Liver (tissue), 3 donors: ENCODE measurements at regions not wholly inside any gene's neighbourhood (a gene's known extent, or its start where the extent isn't known, plus 50 kb on each side); places are given as distances from the start of the nearest gene placed in this dataset.

Experiments
- CTCF ChIP-seq: fragments of 150-350 bp; IDR thresholded peaks from 2 replicates; pipeline ENCODE4 v1.5.1; 2017; ENCODE audit warnings: improper control_type of control experiment, low read depth, low read length; ENCODE audit not compliant: missing input control
- FOXA1 ChIP-seq: IDR thresholded peaks from 2 replicates; pipeline ENCODE4 v1.6.1; 2016; ENCODE audit warnings: antibody characterized with exemption
- GABPA ChIP-seq, 2 donors: IDR thresholded peaks in 1 of 2; conservative IDR thresholded peaks in 1 of 2; 2 replicates each; pipeline ENCODE4 v1.6.1; 2016; ENCODE audit warnings: antibody characterized with exemption in 2 of 2, mild to moderate bottlenecking in 1 of 2, moderate library complexity in 1 of 2
- RAD21 ChIP-seq, 2 donors: IDR thresholded peaks; 2 replicates each; pipeline ENCODE4 v1.6.1; 2016; ENCODE audit warnings: antibody characterized with exemption in 2 of 2, mild to moderate bottlenecking in 2 of 2
- TAF1 ChIP-seq: conservative IDR thresholded peaks from 2 replicates; pipeline ENCODE4 v1.6.1; 2016; ENCODE audit warnings: antibody characterized with exemption, mild to moderate bottlenecking
- YY1 ChIP-seq: IDR thresholded peaks from 2 replicates; pipeline ENCODE4 v1.6.1; 2016; ENCODE audit warnings: antibody characterized with exemption, mild to moderate bottlenecking
- ZBTB33 ChIP-seq: IDR thresholded peaks from 2 replicates; pipeline ENCODE4 v1.6.1; 2016; ENCODE audit warnings: antibody characterized with exemption
- TF ChIP-seq, protein P1 (sequence below): IDR thresholded peaks from 2 replicates; pipeline ENCODE4 v1.6.1; 2016; ENCODE audit warnings: antibody characterized with exemption
- TF ChIP-seq, protein P2 (sequence below): IDR thresholded peaks from 2 replicates; pipeline ENCODE4 v1.6.1; 2016; ENCODE audit warnings: antibody characterized with exemption
- donor health status: healthy.
- donor health status: healthy.

DNA sequence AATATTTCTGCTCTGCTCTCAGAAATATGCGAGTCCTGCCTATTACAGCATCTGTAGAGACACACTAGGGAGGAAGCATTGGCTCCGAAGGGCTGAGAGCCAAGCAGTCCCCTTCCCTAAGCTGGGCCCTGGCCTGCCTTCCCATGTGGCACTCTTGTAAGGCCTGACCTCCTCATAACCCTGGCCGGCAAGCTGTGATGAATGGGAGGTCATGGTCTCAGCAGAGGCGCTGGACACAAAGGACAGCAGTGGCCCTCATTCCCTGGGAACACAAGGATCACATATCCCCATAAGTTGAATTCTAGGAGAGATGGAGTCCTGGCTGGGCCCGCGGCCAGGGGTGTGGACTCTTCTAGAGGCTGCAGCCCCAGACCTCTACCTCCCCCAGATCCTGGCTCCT, 483.3 kb downstream of the ZNF536 start:
- TF ChIP-seq CTCF, result no peak
- TF ChIP-seq TAF1, result no peak
- no peak for TF ChIP-seq YY1
- TF ChIP-seq ZBTB33, result no peak
- TF ChIP-seq RAD21 (IDR thresholded peaks at IDR 0.05), result no peak
- TF ChIP-seq, protein P1, sequence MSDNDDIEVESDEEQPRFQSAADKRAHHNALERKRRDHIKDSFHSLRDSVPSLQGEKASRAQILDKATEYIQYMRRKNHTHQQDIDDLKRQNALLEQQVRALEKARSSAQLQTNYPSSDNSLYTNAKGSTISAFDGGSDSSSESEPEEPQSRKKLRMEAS, result no peak
- TF ChIP-seq GABPA (IDR thresholded peaks at IDR 0.05 in 1 of 2, conservative IDR thresholded peaks at IDR 0.05 in 1 of 2), result no peak
- TF ChIP-seq FOXA1, result no peak
- TF ChIP-seq, protein P2, sequence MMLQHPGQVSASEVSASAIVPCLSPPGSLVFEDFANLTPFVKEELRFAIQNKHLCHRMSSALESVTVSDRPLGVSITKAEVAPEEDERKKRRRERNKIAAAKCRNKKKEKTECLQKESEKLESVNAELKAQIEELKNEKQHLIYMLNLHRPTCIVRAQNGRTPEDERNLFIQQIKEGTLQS, result no peak
